Activated CD4-positive, alpha-beta T cell treated with anti-CD3 and anti-CD28 coated beads, Interleukin-2, amount 50 U/mL, for 24 hours (primary cell): ENCODE measurements at regions not wholly inside any gene's neighbourhood (a gene's known extent, or its start where the extent isn't known, plus 50 kb on each side); places are given as distances from the start of the nearest gene placed in this dataset.
"Not testable (repeated sequence)": the region's sequence is repeated elsewhere in the genome, so short reads cannot be mapped to it uniquely, and the experiment has no call there.

Experiments
- DNase-seq, 2 donors: peaks; one replicate each; pipeline ENCODE4 v3.0.0-alpha.2; 2020; ENCODE audit warnings: low read depth in 1 of 2, low spot score in 1 of 2

DNA sequence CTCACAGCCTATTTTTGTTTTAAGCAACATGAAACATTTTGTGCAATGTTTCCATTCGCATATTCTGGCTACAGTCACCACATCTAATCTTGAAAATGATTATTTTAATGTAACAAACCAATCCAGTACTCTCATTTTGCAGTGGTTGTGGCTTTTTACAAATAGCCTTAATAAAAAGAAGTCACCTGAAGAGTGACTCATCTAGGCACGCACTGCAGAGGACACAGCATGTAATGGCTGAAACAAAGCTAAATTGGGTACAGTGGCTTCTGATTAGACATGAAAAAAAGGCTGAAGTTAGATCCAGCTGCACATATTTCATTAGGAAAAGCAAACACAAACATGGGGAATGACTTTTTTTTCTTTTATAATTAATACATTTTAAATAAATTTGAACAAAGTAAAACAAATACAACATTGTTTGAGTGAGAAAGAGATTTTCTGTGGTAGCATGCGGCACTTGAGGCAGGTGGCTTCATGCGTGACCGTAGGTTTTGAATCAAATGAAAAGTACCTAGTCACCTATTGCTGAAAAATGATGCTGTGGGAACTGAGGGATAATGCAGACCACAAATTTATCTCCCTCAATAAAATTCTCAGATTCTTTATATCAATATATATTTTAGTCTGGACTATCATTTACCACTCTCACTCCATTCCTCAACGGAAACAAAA, 240.8 kb upstream of the DDX53 start:
- DNase-seq: no peak

DNA sequence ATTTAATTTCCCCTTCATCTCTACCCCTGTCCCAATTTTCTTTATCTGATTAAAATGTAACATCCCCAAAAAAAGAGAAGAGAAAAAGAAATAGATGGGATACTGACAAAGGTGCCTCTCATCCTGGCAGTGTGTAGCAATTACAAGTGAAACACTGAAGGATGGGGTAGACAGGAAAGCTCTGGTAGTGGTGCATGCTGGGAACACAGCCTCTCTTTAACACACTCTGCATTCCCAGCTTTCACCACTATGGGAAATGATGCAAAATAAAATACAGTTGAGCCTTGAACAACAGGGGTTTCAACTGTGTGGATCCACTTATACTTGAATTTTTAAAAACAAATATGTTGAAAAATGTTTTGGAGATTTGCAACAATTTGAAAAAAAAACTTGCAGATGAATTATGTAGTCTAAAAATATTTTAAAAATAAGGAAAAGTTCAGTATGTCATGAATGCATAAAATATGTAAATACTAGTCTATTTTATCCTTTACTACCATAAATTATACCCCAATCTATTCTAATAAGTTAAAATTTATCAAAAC, 239.2 kb upstream of the DDX53 start:
- DNase-seq: no peak

DNA sequence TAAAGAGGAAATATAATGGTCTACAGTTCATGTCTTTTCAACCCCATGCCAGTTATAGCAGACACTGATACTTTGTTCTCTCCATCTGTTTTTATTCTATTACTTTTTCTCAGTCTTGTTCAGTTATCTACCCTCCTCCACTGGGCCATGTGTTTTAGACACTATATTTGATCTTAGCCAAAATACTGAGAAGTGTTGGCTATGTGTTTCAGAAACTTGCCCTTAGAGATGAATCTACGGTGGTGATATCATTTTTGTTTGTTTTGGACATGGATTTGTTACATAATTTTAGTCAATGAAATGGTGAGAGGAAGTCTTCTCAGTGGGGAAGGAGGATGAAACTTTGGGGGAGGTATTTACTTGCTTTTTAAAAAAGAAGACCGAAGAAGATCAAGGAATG, 211.5 kb upstream of the DDX53 start:
- DNase-seq: no peak

DNA sequence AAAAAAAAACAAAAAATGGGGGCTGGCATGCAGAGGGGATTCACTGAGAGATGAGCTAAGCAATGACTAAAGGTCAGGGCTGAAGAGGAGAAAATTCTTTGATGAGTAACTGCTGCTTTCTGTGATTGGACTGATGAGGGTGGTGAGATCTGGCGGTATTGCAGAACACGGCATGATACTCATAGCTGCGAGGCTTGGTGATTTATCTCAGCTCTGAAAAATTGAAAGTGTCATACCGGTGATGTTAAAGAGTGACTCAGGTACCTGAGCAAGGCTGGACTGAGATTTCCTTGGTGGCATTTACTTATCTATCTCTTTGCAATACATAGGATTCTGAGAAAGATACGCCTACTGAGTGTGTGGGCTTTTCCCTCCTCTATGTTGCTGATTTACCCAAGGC, 204.1 kb upstream of the DDX53 start:
- no peak for DNase-seq

DNA sequence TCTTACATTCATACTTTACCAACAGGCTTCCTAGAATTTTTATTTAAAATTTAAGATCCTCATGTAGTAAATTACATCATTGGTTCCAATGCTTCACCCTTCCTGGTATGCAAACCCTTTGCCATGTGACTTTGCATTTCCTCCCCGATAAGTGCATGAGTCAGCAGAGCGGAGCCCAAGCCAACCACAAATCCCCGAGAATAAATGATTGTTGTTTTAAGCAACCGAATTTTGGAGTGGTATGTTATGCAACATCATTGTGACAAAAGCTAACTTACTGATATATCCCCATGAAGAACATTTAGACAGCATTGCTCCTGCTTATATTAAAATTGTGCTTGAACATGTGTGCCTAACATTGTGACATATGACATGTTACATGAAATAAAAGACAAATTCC, 199.4 kb upstream of the DDX53 start:
- no peak for DNase-seq

DNA sequence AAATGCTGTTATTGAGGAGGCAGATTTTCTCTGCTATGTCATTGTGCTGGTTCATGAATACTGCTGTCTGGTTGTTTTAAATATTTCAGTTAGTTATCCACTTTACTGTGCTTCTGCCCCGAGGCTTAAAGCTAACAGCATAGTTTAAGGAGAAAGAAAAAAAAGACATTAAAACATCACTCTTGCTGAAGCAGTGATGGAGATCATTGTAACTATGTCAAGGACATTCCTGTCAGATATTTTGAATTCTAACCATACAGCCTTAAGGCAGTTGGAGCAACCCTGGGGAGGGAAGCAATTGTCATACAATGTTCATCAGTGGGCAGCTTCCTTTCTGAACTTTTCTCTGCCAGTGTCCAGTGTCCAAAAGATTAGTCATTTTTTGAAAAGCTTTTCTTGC, 199.0 kb upstream of the DDX53 start:
- DNase-seq: no peak

DNA sequence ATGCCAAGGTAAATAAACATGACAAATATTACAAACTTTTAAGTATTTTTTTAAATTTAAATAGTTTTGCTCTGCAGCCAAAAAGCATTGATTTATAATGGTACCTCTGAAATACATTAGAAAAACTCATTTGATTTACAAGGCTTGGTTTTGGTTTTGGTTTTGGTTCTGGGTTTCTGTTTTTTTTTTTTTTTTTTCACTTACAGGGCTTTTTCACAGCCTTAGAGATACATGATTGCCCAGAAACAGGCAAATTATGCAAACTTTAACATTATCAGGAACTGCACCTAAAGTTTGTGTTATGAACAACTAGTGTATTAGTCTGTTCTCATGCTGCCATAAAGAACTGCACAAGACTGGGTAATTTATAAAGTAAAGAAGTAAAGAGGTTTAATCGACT, 196.4 kb upstream of the DDX53 start:
- DNase-seq: no peak

DNA sequence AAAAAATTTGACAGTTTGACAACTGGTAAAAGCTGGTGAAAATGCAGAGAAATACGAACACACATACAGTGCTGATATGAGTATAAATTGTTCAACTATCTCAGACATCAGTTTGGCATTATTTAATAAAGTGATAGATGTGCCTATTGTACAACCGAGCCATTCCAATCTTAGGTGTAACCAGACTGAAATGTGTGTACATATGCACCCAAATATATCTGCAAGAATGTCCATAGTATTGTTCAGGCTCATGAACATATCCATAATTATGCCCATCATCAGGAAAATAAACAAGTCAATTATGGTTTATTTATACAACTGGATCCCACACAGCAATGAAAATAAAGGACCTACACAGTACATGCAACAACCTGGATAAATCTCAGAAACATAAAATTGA, 188.9 kb upstream of the DDX53 start:
- DNase-seq: no peak

DNA sequence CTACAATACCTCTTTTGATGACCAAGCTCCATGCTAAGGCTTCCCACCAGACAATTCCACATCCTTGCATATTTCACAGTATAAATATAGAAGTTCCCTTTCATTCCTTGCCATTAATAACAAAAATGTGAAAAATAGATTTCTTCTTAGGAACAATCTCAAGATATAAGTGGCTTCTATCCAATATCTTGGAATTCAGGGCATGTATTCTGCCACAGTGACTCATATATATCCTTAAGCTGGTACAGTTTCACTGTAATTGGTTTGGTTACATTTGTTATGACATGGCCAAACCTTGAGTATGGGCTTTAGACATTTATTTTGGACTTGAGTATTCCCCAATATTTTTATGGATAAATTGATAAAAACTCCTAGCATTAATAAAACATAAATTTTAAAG, 181.7 kb upstream of the DDX53 start:
- no peak for DNase-seq

DNA sequence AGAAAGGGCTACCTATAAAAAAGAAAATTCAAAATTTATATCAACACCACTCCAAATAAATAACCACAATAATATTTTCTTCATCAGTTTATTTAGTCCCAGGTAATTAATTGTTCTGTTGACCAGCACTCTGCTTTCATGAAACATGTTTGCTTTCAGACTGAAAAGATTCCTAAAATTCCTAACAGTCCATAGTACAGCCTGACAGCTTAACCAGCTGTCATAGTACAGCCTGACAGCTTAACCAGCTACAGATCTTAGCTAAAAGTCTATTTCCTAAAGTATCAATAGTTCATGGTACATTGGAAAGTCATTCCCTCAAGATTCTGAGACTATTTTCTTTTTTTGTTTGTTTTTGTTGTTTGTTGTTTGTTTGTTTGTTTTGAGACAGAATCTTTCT, 144.1 kb upstream of the DDX53 start:
- DNase-seq: no peak

DNA sequence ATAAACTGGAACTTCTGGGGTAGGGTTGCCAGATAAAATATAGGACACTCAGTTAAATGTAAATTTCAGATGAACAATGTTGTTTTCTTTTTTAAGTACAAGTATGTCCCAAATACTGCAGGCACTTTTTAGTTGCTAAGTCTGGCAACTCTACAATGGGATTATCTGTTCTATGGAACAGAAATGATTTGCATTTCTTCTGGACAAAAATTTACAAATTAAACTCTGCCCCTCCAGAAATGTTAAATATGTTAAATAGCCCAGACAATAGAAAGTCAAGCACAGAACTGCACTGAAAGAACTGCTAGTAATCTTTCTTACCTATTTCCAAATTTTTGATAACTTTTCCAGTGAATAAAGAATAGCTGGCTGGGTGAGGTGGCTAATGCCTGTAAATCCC, 140.1 kb upstream of the DDX53 start:
- no peak for DNase-seq

DNA sequence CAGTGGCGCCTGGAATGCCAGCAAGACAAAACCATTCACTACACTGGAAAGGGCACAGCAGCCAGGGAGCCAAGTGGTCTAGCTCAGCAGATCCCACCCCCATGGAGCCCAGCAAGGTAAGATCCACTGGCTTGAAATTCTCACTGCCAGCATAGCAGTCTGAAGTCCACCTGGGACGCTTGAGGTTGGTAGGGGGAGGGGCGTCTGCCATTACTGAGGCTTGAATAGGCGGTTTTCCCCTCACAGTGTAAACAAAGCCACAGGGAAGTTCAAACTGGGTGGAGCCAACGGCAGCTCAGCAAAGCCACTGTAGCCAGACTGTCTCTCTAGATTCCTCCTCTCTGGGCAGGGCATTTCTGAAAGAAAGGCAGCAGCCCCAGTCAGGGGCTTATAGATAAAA, 133.0 kb upstream of the DDX53 start:
- not testable (repeated sequence) for DNase-seq

DNA sequence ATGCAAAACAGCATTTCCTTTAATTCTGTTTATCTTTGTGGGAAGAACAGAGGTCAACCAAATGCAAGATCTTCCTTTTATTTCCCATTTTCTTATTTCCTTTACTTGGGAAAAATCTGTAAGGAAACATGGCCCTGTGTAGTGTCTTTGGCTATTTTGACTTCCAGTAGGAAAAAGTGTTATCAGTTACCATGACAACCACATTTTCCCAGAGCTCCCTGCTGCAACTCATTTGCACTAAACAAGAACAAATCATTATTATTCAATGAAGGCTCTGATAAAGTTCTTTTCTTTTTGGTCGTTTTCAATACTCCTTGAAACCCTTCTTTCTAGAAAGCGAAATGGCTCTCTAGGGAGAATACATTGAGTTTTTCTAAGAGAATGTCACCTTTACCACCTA, 117.2 kb upstream of the DDX53 start:
- DNase-seq: no peak

DNA sequence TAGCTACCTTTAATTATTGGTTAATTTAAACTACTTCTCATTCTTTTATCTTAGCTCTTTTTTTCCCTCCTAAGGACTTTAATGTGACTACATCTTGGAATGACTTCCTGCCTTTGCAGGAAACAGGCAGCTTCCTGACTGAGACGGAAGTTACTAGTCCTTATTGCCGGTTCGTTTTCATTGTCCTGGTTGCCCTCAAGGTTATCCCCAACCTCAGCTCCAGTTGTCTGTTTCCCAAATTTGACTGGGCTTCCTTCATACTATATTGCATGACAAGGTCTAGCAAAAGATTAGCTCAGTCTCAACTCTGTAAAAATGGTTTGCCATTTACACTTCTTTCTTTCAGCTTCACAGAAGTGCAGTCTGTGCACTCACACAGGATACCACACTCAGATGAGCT, 109.9 kb upstream of the DDX53 start:
- no peak for DNase-seq

DNA sequence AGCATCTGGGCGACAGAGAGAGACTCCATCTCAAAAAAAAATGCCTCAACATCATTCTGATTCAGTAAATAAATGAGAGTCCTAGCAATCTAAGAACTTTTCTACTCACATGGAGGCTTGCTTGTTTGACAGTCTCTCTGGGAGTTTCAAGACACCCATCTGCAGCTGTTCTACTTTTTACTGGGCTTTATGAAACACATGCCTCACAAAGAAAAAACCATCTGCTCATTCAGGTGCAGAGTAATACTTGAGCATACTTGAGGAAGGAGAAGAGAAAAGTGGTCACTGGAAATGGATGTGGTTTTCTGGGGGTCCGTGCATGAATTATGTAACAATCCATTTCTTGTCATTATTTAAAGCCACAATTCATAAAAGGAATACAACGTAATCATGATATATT, 87.1 kb upstream of the DDX53 start:
- no peak for DNase-seq

DNA sequence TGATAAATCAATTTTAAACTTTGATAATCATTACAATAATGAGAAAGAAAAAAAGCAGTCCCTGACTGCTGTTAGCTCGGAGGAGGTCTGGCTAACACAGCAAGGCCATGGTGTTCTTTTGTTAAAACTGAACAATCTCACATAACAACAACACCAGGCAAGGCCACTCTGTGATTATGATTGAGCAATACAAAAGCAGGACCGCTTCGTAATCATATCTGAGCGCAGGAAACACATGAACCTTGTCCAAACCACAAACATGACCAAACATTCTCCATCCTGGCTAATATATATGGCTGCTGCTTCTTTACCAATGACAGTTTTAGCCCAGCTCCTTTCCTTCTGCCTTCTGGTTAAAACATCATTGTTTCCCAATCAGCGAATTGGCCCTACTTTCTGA, 76.8 kb upstream of the DDX53 start:
- no peak for DNase-seq

DNA sequence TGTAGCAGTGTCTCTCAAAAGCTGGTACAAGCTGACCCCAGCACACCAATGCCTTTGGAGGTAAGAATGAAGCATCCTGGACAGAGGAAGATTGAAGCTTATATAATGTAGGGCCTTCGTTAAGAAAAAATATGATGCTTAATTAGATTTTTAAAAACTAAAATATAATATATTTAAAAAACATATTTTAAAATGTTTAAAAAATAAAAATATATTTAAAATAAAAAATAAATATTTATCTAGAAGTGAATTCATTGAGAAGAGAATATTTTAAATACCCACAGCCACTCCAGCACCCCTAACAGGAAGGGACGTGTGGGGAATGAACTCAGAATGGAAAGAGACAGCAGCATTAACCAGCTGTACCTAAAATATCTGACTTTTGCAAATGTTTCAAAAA, 65.1 kb upstream of the DDX53 start:
- DNase-seq: no peak

DNA sequence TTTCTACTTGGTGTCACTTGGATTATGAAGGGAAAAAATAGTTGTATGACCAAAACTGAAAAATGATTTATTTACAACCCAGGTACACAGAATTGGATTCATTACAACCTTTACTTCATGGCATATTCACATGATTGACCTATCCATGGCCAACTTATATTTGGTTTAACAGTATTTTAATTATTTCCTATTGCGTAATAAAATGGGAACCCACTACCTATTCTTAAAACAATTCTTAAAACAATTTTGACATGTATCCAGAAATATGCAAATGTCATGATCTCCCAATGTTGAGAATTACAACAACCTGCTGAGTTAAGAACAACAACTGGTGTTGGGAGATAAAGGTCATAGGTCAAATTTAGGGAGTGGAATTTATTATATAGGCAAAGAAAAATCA, 54.8 kb upstream of the DDX53 start:
- no peak for DNase-seq
